IPS DF 6.9 (cell line): ENCODE measurements at regions not wholly inside any gene's neighbourhood (a gene's known extent, or its start where the extent isn't known, plus 50 kb on each side); places are given as distances from the start of the nearest gene placed in this dataset.

Experiments
- DNase-seq: peaks from one replicate; pipeline ENCODE4 v3.0.0-alpha.2; 2013; ENCODE audit warnings: low read depth, low spot score
- H3K27ac ChIP-seq: one replicate; pipeline ENCODE4 v1.5.1; 2013; ENCODE audit warnings: low read length, control low read depth
- H3K27me3 ChIP-seq: 2 replicates; pipeline ENCODE4 v1.6.1; 2013; ENCODE audit warnings: mild to moderate bottlenecking, low read length; ENCODE audit not compliant: control insufficient read depth, insufficient read depth
- H3K36me3 ChIP-seq: 2 replicates; pipeline ENCODE4 v1.6.1; 2013; ENCODE audit warnings: low read length; ENCODE audit not compliant: control insufficient read depth, insufficient read depth
- H3K4me1 ChIP-seq: 2 replicates; pipeline ENCODE4 v1.6.1; 2013; ENCODE audit warnings: low read length; ENCODE audit not compliant: control insufficient read depth, insufficient read depth
- H3K4me3 ChIP-seq: 2 replicates; pipeline ENCODE4 v1.5.1; 2013; ENCODE audit warnings: mild to moderate bottlenecking, low read length
- H3K9me3 ChIP-seq: 2 replicates; pipeline ENCODE4 v1.6.1; 2013; ENCODE audit warnings: low read length, inconsistent platforms; ENCODE audit not compliant: control insufficient read depth, insufficient read depth
- WGBS: extraction: QIAGEN DNeasy Blood & Tissue Kit; methylation state at CpG from one replicate; pipeline ENCODE4 v1.1.7; 2013; ENCODE audit warnings: mixed read lengths, missing lambda C conversion rate; ENCODE audit not compliant: insufficient read length, insufficient coverage; 5-methylcytosine and 5-hydroxymethylcytosine counted together

- no peaks in the 10 kb centered on the region for H3K9me3 ChIP-seq
- no peaks in the 10 kb centered on the region for H3K36me3 ChIP-seq
- no peaks in the 10 kb centered on the region for H3K27me3 ChIP-seq
- H3K4me1 ChIP-seq = no peaks in the 10 kb centered on the region
- WGBS = no CpG with 5 or more reads among the region's 4 CpGs
- H3K27ac ChIP-seq = no peak overlapping the region
- no peak overlapping the region for H3K4me3 ChIP-seq
- DNase-seq = no peak
Observed at GRCh38 chr3:13706886-13707285, 158.0 kb downstream of the FBLN2 start.

- Histone ChIP-seq H3K4me1 (no peaks in the 10 kb centered on the region), H3K36me3 (no peaks in the 10 kb centered on the region), H3K27ac (no peak overlapping the region), H3K27me3 (no peaks in the 10 kb centered on the region), H3K9me3 (no peaks in the 10 kb centered on the region), H3K4me3 (no peak overlapping the region)
- DNase-seq = no peak
- no CpG with 5 or more reads among the region's 2 CpGs for WGBS
Observed at GRCh38 chr3:13706451-13706850, 157.5 kb downstream of the FBLN2 start.

DNA sequence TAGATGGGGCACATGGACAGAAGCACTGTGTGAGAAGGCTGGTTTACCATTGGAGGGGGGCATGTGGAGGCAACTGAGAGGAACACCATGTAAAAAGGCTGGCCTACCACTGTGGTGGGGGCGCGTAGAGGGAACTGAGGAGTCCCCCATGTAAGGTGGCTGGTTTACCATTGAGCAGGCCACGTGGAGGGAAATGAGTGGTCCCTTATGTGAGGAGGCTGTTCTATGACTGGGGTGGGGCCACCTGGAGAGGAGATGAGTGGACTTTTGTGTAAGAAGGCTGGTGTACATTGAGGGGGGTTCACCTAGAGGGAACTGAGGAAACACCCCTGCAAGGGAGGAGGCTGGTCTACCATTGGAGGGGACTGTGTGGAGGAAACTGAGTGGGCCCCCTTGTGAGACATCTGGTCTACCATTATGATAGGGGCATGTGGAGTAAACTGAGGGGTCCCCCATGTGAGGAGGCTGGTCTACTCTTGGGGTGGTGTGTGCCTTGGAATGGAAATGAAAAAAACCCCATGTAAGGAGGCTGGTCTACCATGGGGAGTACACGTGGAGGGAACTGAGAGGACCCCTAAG, 156.9 kb downstream of the FBLN2 start:
- no peak overlapping the region for H3K27ac ChIP-seq
- H3K27me3 ChIP-seq = no peaks in the 10 kb centered on the region
- H3K4me1 ChIP-seq = no peaks in the 10 kb centered on the region
- no peaks in the 10 kb centered on the region for H3K36me3 ChIP-seq
- DNase-seq = no peak
- no peaks in the 10 kb centered on the region for H3K9me3 ChIP-seq
- WGBS = no CpG with 5 or more reads among the region's 4 CpGs
- no peak overlapping the region for H3K4me3 ChIP-seq

GRCh38 chr3:13705051-13705450, 156.1 kb downstream of the FBLN2 start:
- H3K4me1 ChIP-seq = no peaks in the 10 kb centered on the region
- no peaks in the 10 kb centered on the region for H3K9me3 ChIP-seq
- H3K27ac ChIP-seq = no peak overlapping the region
- WGBS = no CpG with 5 or more reads among the region's 3 CpGs
- H3K36me3 ChIP-seq = no peaks in the 10 kb centered on the region
- no peak for DNase-seq
- H3K4me3 ChIP-seq = no peak overlapping the region
- no peaks in the 10 kb centered on the region for H3K27me3 ChIP-seq

DNA sequence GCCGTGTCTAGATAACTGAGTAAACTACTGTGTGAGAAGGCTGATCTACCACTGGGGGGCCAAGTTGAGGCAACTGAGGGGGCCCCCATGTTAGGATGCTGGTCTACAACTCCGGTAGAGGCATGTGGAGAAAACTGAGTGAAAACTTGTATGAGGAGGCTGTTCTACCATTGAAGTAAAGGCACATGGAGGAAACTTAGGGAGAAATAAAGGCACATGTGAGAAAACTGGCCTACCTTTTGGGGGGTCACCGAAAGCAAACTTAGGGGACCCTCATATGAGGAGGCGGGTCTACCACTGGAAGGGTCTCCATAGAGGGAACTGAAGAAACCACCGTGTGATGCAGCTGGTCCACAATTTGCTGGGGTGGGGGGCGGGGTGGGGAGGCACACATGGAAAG, 155.2 kb downstream of the FBLN2 start:
- WGBS = no CpG with 5 or more reads among the region's 6 CpGs
- Histone ChIP-seq H3K27ac (no peak overlapping the region), H3K4me3 (no peak overlapping the region), H3K4me1 (peaks cover under 1% of the 10 kb centered on the region; the same call in 1 of the 2 replicates), H3K36me3 (no peaks in the 10 kb centered on the region), H3K9me3 (no peaks in the 10 kb centered on the region), H3K27me3 (no peaks in the 10 kb centered on the region)
- no peak for DNase-seq

DNA sequence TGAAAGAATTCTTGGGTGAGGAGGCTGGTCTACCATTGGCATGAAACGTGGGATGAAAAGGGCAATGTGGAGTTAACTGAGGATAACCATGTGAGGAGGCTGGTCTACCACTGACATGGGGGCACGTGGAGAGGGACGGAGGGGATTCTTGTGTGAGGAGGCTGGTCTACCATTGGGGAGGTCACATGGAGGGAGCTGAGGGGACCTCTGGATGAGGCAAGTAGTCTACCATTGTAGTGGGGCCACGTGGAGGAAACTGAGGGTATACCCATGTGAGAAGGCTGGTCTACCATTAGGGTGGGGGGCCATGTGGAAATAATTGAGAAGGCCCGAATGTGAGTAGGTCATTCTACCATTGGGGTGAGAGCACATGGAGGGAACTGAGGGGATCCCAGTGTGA, 154.1 kb downstream of the FBLN2 start:
- Histone ChIP-seq H3K27me3 (no peaks in the 10 kb centered on the region), H3K9me3 (no peaks in the 10 kb centered on the region), H3K4me1 (peaks cover 4% of the 10 kb centered on the region), H3K27ac (no peak overlapping the region), H3K4me3 (no peak overlapping the region), H3K36me3 (no peaks in the 10 kb centered on the region)
- no CpG with 5 or more reads among the region's 5 CpGs for WGBS
- DNase-seq = no peak

DNA sequence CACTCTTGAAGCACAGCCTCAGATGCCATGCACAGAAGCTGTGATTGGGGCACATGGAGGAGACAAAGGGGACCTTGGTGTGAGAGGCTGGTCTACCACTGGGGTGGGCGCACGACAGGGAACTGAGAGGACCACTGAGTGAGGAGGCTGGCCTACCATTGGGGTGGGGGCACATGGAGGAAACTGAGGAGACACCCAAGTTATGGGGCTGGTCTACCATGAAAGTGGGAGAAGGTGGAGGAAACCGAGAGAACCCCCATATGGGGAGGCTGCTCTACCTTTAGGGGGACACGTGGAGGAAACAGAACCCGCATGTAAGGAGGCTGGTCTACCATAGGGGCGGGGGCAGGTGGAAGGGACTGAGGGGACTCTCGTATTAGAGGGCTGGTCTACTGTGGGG, 153.4 kb downstream of the FBLN2 start:
- Histone ChIP-seq H3K9me3 (no peaks in the 10 kb centered on the region), H3K27me3 (no peaks in the 10 kb centered on the region), H3K4me1 (peaks cover 4% of the 10 kb centered on the region), H3K27ac (no peak overlapping the region), H3K36me3 (no peaks in the 10 kb centered on the region), H3K4me3 (no peak overlapping the region)
- DNase-seq = no peak
- WGBS = no CpG with 5 or more reads among the region's 7 CpGs

DNA sequence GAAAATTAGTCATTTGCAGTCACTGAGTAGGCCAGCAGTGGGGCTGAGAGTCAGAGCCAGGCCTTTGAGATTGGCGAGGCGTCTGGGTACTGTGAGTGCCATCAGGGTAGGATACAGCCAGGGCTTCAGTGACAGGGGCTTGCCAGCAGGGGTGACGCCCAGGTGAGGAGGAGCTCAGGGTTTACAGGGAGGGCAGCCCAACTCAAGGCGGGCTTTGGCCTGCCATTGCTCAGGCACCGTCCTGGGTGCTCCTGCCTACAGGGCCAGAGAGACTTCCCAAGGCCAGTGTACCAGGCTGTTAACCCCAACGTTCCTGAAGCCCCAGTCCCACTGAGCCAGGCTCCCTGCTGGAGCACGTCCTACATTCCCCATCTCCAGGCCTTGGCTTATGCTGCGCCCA, 152.0 kb downstream of the FBLN2 start:
- WGBS = no CpG with 5 or more reads among the region's 8 CpGs
- no peak for DNase-seq
- peaks cover 4% of the 10 kb centered on the region for H3K4me1 ChIP-seq
- H3K36me3 ChIP-seq = no peaks in the 10 kb centered on the region
- H3K4me3 ChIP-seq = no peak overlapping the region
- H3K27me3 ChIP-seq = no peaks in the 10 kb centered on the region
- H3K9me3 ChIP-seq = no peaks in the 10 kb centered on the region
- no peak overlapping the region for H3K27ac ChIP-seq

DNA sequence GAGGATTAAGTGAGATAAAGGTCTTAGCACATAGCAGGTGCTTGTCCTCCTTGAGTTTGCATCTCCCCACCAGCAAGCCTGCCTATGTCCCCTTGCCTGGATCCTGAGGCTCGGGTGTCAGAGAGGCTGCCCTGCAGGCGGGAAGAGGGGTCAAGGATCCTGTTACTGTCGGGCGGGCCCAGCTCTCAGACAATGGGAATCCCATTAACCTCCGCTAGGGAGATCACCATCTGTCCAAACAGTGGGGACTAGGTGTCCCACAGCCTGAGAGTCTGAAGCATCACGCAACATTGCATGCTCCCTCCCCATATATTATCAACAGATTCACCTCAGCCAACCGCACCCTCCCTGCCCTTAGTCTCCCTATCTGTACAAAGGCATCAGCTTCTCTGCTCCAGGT, 151.4 kb downstream of the FBLN2 start:
- Histone ChIP-seq H3K4me3 (no peak overlapping the region), H3K36me3 (no peaks in the 10 kb centered on the region), H3K27ac (no peak overlapping the region), H3K4me1 (peaks cover 4% of the 10 kb centered on the region), H3K27me3 (no peaks in the 10 kb centered on the region), H3K9me3 (no peaks in the 10 kb centered on the region)
- no peak for DNase-seq
- no CpG with 5 or more reads among the region's 7 CpGs for WGBS

- Histone ChIP-seq H3K9me3 (no peaks in the 10 kb centered on the region), H3K36me3 (no peaks in the 10 kb centered on the region), H3K27ac (no peak overlapping the region), H3K4me1 (peaks cover 4% of the 10 kb centered on the region), H3K4me3 (no peak overlapping the region), H3K27me3 (no peaks in the 10 kb centered on the region)
- no peak for DNase-seq
- WGBS = no CpG with 5 or more reads among the region's 2 CpGs
Observed at GRCh38 chr3:13696699-13697098, 147.8 kb downstream of the FBLN2 start.

DNA sequence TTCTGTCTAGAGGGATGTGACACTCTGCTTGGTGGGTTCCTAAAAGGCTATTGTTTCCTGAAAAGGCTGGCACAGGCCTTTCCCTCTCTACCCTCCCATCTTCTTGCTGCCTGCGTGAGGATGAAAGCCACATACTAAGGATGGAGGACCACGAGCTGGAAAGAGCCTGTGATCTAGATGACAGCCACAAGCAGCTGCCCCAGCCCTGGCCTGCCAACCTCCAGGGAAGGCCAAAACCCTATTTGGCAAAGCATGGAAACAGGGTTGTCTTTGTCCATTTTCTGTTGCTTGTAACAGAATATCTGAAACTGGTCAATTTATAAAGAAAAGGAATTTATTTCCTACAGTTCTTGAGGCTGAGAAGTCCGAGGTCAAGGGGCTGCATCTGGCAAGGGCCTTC, 144.5 kb downstream of the FBLN2 start:
- DNase-seq = no peak
- no peak overlapping the region for H3K27ac ChIP-seq
- H3K27me3 ChIP-seq = no peaks in the 10 kb centered on the region
- no CpG with 5 or more reads among the region's 3 CpGs for WGBS
- H3K36me3 ChIP-seq = no peaks in the 10 kb centered on the region
- 0 out of 2 replicates have a peak, but pooled peaks cover 2% of the 10 kb centered on the region for H3K4me1 ChIP-seq
- H3K9me3 ChIP-seq = no peaks in the 10 kb centered on the region
- no peak overlapping the region for H3K4me3 ChIP-seq
